Neutrophil (primary cell): ENCODE measurements at regions not wholly inside any gene's neighbourhood (a gene's known extent, or its start where the extent isn't known, plus 50 kb on each side); places are given as distances from the start of the nearest gene placed in this dataset.

ENCODE experiments used
- H3K27ac ChIP-seq: fragments of 200-600 bp; sonication (generic); 2 replicates; pipeline ENCODE4 v1.5.1; 2016; ENCODE audit warnings: mild to moderate bottlenecking, moderate library complexity
- H3K27me3 ChIP-seq: fragments of 200-600 bp; sonication (generic); 2 replicates; pipeline ENCODE4 v1.6.0; 2016; ENCODE audit warnings: mild to moderate bottlenecking
- H3K36me3 ChIP-seq: fragments of 200-600 bp; sonication (generic); 2 replicates; pipeline ENCODE4 v1.5.1; 2017
- H3K4me1 ChIP-seq, 2 experiments: fragments of 200-600 bp in 1 of 2; sonication (generic) in 1 of 2; 1 replicate in 1 of 2; 2 replicates in 1 of 2; pipeline versions ENCODE4 v1.5.1 to v1.6.1; 2013 to 2016; ENCODE audit warnings: low read depth in 1 of 2, low read length in 1 of 2, mild to moderate bottlenecking in 1 of 2, moderate library complexity in 1 of 2; ENCODE audit not compliant: control insufficient read depth in 1 of 2, insufficient read depth in 1 of 2
- H3K4me3 ChIP-seq, 2 experiments: fragments of 200-600 bp in 1 of 2; sonication (generic) in 1 of 2; 1 replicate in 1 of 2; 2 replicates in 1 of 2; pipeline ENCODE4 v1.5.1; 2013 to 2016; ENCODE audit warnings: low read depth in 1 of 2, low read length in 1 of 2, mild to moderate bottlenecking in 1 of 2, moderate library complexity in 1 of 2
- H3K9me3 ChIP-seq: fragments of 200-600 bp; sonication (generic); 2 replicates; pipeline ENCODE4 v1.5.1; 2016
- TF ChIP-seq, protein P1 (sequence below): fragments of 200-600 bp; sonication (generic); IDR thresholded peaks from 2 replicates; pipeline ENCODE4 v1.5.1; 2016; ENCODE audit warnings: antibody characterized with exemption

DNA sequence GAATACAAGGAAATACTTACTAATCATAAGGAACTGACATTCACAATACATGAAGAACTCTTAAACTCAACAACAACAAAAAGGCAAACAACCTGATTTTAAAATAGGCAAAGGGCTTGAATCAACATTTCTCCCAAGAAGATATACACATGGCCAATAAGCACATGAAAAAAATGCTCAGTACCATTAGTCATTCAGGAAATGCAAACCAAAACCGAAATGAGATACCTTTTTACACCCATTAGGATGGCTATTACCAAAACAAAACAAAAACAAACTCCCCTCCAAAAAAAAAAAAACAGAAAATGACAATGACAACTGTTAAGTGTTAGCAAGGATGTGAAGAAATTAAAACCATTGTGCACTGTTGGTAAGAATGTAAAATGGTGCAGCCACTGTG lies 104.1 kb upstream of the ZNF462 start:
- Histone ChIP-seq H3K4me1 (no peaks in the 10 kb centered on the region), H3K9me3 (no peaks in the 10 kb centered on the region), H3K27ac (no peak overlapping the region), H3K36me3 (no peaks in the 10 kb centered on the region), H3K27me3 (no peaks in the 10 kb centered on the region), H3K4me3 (no peak overlapping the region)
- TF ChIP-seq, protein P1, sequence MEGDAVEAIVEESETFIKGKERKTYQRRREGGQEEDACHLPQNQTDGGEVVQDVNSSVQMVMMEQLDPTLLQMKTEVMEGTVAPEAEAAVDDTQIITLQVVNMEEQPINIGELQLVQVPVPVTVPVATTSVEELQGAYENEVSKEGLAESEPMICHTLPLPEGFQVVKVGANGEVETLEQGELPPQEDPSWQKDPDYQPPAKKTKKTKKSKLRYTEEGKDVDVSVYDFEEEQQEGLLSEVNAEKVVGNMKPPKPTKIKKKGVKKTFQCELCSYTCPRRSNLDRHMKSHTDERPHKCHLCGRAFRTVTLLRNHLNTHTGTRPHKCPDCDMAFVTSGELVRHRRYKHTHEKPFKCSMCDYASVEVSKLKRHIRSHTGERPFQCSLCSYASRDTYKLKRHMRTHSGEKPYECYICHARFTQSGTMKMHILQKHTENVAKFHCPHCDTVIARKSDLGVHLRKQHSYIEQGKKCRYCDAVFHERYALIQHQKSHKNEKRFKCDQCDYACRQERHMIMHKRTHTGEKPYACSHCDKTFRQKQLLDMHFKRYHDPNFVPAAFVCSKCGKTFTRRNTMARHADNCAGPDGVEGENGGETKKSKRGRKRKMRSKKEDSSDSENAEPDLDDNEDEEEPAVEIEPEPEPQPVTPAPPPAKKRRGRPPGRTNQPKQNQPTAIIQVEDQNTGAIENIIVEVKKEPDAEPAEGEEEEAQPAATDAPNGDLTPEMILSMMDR = no peak

GRCh38 chr9:106761493-106761892 lies 101.5 kb upstream of the ZNF462 start:
- no peak overlapping the region for H3K4me3 ChIP-seq
- no peaks in the 10 kb centered on the region for H3K9me3 ChIP-seq
- no peaks in the 10 kb centered on the region for H3K36me3 ChIP-seq
- no peak overlapping the region for H3K27ac ChIP-seq
- TF ChIP-seq, protein P1 = no peak
- H3K27me3 ChIP-seq = no peaks in the 10 kb centered on the region
- H3K4me1 ChIP-seq = no peaks in the 10 kb centered on the region

GRCh38 chr9:106766616-106767015 lies 96.3 kb upstream of the ZNF462 start:
- Histone ChIP-seq H3K27me3 (no peaks in the 10 kb centered on the region), H3K36me3 (no peaks in the 10 kb centered on the region), H3K27ac (no peak overlapping the region), H3K4me3 (no peak overlapping the region), H3K9me3 (no peaks in the 10 kb centered on the region), H3K4me1 (no peaks in the 10 kb centered on the region)
- TF ChIP-seq, protein P1 = no peak

DNA sequence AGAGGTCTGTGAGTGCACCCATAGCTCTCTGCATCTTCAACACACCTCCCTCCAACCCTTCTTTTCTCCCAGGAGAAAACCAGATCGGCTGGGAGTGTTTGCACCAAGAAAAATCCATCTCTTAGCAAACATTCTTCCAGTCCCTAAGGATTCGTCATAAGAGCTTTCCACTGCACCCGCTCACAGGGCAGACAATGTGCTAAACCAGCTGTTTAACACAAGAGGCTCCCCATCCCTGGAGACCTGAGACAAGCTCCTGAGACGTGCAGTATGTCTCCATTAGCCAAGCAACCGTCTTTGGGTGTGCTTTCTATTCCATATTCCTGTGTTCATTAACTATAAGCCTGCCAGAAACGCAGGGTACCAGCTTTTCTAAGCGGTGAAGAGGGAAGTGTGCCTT lies 93.6 kb upstream of the ZNF462 start:
- TF ChIP-seq, protein P1 = no peak
- Histone ChIP-seq H3K36me3 (no peaks in the 10 kb centered on the region), H3K4me1 (no peaks in the 10 kb centered on the region), H3K27me3 (no peaks in the 10 kb centered on the region), H3K27ac (no peak overlapping the region), H3K9me3 (no peaks in the 10 kb centered on the region), H3K4me3 (no peak overlapping the region)

GRCh38 chr9:106771608-106772007 lies 91.4 kb upstream of the ZNF462 start:
- no peaks in the 10 kb centered on the region for H3K27me3 ChIP-seq
- H3K36me3 ChIP-seq = no peaks in the 10 kb centered on the region
- TF ChIP-seq, protein P1 = no peak
- H3K27ac ChIP-seq = no peak overlapping the region
- no peak overlapping the region for H3K4me3 ChIP-seq
- H3K9me3 ChIP-seq = no peaks in the 10 kb centered on the region
- no peaks in the 10 kb centered on the region for H3K4me1 ChIP-seq
